ENCODE measurements at regions not wholly inside any gene's neighbourhood (a gene's known extent, or its start where the extent isn't known, plus 50 kb on each side); places are given as distances from the start of the nearest gene placed in this dataset.

DNA sequence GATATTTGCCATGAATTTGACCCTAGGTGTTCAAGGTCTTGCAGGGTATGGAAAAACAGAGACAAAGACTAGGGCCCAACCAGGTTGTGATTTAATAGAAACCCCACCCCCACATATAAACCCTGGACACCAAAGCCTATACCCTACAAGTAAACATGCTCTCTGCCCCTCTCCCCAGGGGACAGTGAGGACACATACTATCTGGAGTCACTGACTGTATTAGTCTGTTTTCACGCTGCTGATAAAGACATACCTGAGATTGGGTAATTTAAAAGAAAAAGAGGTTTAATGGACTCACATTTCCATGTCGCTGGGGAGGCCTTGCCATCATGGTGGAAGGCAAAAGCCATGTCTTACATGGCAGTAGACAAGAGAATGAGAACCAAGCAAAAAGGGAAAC, 88.3 kb downstream of the RAP2A start:
- no peak for FAIRE-seq
- no peaks in the 10 kb centered on the region for H4K20me1 ChIP-seq (ENCODE audit: insufficient read depth, low read length)
- H3K27ac Mint-ChIP-seq (ENCODE audit: unreplicated experiment): no peak overlapping the region

DNA sequence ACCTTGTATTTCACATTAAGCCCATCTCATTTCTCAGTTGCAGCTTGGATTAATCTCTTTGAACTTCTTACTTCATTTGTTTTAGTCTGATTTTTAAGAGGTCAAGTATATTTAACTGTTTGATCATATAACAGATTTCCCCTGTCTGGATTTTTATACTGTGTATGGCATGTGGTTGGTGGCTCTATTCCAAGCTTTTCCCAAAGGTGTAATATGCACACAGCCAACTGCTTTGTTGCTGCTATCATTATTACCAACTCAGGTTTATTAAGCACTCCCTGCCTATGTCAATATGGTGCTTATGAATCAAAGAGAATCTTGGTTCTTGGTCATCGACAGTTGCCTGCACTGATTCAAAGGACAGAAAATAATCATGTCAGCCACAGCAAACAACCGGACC, 92.6 kb downstream of the RAP2A start:
- Histone ChIP-seq H3K36me3 (ENCODE audit: insufficient read depth, low read length) (no peaks in the 10 kb centered on the region), H3K4me2 (ENCODE audit: low read length) (no peak overlapping the region), H3K9ac (ENCODE audit: low read length) (no peak overlapping the region), H3K79me2 (ENCODE audit: insufficient read depth, low read length) (no peaks in the 10 kb centered on the region), H3K4me1 (ENCODE audit: insufficient read depth, low read length) (no peaks in the 10 kb centered on the region), H3K9me3 (ENCODE audit: insufficient read depth, low read depth, low read length) (no peaks in the 10 kb centered on the region), H2AFZ (ENCODE audit: low read depth, low read length) (no peak overlapping the region), H4K20me1 (ENCODE audit: insufficient read depth, low read length) (no peaks in the 10 kb centered on the region), H3K27me3 (ENCODE audit: insufficient read depth, low read length) (no peaks in the 10 kb centered on the region), H3K4me3 (ENCODE audit: insufficient read depth, low read depth, low read length) (no peak overlapping the region), H3K27ac (ENCODE audit: low read depth, low read length) (no peak overlapping the region)
- DNase-seq (ENCODE audit: low read depth) (no peak), FAIRE-seq (no peak)
- no peak for TF ChIP-seq EZH2 (IDR thresholded peaks at IDR 0.05; ENCODE audit: insufficient read depth, low read length)
- TF ChIP-seq, protein P1, sequence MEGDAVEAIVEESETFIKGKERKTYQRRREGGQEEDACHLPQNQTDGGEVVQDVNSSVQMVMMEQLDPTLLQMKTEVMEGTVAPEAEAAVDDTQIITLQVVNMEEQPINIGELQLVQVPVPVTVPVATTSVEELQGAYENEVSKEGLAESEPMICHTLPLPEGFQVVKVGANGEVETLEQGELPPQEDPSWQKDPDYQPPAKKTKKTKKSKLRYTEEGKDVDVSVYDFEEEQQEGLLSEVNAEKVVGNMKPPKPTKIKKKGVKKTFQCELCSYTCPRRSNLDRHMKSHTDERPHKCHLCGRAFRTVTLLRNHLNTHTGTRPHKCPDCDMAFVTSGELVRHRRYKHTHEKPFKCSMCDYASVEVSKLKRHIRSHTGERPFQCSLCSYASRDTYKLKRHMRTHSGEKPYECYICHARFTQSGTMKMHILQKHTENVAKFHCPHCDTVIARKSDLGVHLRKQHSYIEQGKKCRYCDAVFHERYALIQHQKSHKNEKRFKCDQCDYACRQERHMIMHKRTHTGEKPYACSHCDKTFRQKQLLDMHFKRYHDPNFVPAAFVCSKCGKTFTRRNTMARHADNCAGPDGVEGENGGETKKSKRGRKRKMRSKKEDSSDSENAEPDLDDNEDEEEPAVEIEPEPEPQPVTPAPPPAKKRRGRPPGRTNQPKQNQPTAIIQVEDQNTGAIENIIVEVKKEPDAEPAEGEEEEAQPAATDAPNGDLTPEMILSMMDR (IDR thresholded peaks at IDR 0.05; ENCODE audit: insufficient read depth, low read depth, low read length): no peak
- Mint-ChIP-seq H3K4me1 (ENCODE audit: low read depth, unreplicated experiment) (no peaks in the 10 kb centered on the region), H3K9me3 (ENCODE audit: unreplicated experiment) (no peaks in the 10 kb centered on the region), H3K27me3 (ENCODE audit: low read depth, unreplicated experiment) (no peaks in the 10 kb centered on the region), H3K27ac (ENCODE audit: unreplicated experiment) (no peak overlapping the region), H3K36me3 (ENCODE audit: low read depth, unreplicated experiment) (no peaks in the 10 kb centered on the region), H3K4me3 (ENCODE audit: unreplicated experiment) (no peak overlapping the region)

More for the DNA sequence above, 88.3 kb downstream of the RAP2A start:
- Histone ChIP-seq H3K27me3 (ENCODE audit: insufficient read depth, low read length) (no peaks in the 10 kb centered on the region), H3K27ac (ENCODE audit: low read depth, low read length) (no peak overlapping the region), H2AFZ (ENCODE audit: low read depth, low read length) (no peak overlapping the region), H3K9me3 (ENCODE audit: insufficient read depth, low read depth, low read length) (no peaks in the 10 kb centered on the region), H3K4me2 (ENCODE audit: low read length) (no peak overlapping the region), H3K36me3 (ENCODE audit: insufficient read depth, low read length) (no peaks in the 10 kb centered on the region), H3K4me1 (ENCODE audit: insufficient read depth, low read length) (no peaks in the 10 kb centered on the region), H3K9ac (ENCODE audit: low read length) (no peak overlapping the region), H3K79me2 (ENCODE audit: insufficient read depth, low read length) (no peaks in the 10 kb centered on the region), H3K4me3 (ENCODE audit: insufficient read depth, low read depth, low read length) (no peak overlapping the region)
- no peak overlapping the region for H3K4me3 Mint-ChIP-seq (ENCODE audit: unreplicated experiment)
- H3K27me3 Mint-ChIP-seq (ENCODE audit: low read depth, unreplicated experiment): no peaks in the 10 kb centered on the region
- no peak for TF ChIP-seq EZH2 (IDR thresholded peaks at IDR 0.05; ENCODE audit: insufficient read depth, low read length)
- TF ChIP-seq, protein P1 (IDR thresholded peaks at IDR 0.05; ENCODE audit: insufficient read depth, low read depth, low read length): no peak
- no peak for DNase-seq (ENCODE audit: low read depth)
- H3K36me3 Mint-ChIP-seq (ENCODE audit: low read depth, unreplicated experiment): no peaks in the 10 kb centered on the region
- H3K9me3 Mint-ChIP-seq (ENCODE audit: unreplicated experiment): peaks cover 5% of the 10 kb centered on the region
- H3K4me1 Mint-ChIP-seq (ENCODE audit: low read depth, unreplicated experiment): no peaks in the 10 kb centered on the region

DNA sequence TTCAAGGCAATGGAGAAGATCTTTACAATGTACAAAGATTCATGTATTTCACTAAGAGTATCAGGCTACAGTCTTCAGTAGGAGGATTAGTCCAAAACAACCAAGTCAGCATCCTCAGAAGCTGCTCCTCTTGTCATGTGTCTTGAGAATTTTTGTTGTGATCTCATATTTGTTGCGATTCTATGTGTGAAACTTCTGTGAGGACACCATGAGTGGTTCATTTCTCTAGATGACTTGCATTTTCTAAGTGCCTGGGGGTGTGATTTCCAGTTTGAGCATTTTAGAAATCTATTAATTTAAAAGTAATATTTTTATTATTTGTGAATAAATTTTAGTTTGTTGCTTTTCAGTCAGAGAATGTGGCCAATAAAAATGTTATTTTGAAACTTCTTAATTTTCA, 94.5 kb downstream of the RAP2A start:
- H3K9me3 Mint-ChIP-seq (ENCODE audit: unreplicated experiment): no peaks in the 10 kb centered on the region
- H3K9me3 ChIP-seq (ENCODE audit: insufficient read depth, low read depth, low read length): no peaks in the 10 kb centered on the region
- H3K4me3 ChIP-seq (ENCODE audit: insufficient read depth, low read depth, low read length): no peak overlapping the region
- H3K27ac ChIP-seq (ENCODE audit: low read depth, low read length): no peak overlapping the region
- FAIRE-seq (no peak), DNase-seq (ENCODE audit: low read depth) (no peak)
- no peaks in the 10 kb centered on the region for H3K36me3 ChIP-seq (ENCODE audit: insufficient read depth, low read length)
- H3K9ac ChIP-seq (ENCODE audit: low read length): no peak overlapping the region
- no peaks in the 10 kb centered on the region for H3K27me3 ChIP-seq (ENCODE audit: insufficient read depth, low read length)
- H2AFZ ChIP-seq (ENCODE audit: low read depth, low read length): no peak overlapping the region
- H3K4me1 Mint-ChIP-seq (ENCODE audit: low read depth, unreplicated experiment): no peaks in the 10 kb centered on the region
- no peaks in the 10 kb centered on the region for H3K79me2 ChIP-seq (ENCODE audit: insufficient read depth, low read length)
- H4K20me1 ChIP-seq (ENCODE audit: insufficient read depth, low read length): no peaks in the 10 kb centered on the region
- TF ChIP-seq, protein P1 (IDR thresholded peaks at IDR 0.05; ENCODE audit: insufficient read depth, low read depth, low read length): no peak
- no peak for TF ChIP-seq EZH2 (IDR thresholded peaks at IDR 0.05; ENCODE audit: insufficient read depth, low read length)
- no peak overlapping the region for H3K4me3 Mint-ChIP-seq (ENCODE audit: unreplicated experiment)
- H3K27me3 Mint-ChIP-seq (ENCODE audit: low read depth, unreplicated experiment): no peaks in the 10 kb centered on the region
- H3K36me3 Mint-ChIP-seq (ENCODE audit: low read depth, unreplicated experiment): no peaks in the 10 kb centered on the region
- H3K4me1 ChIP-seq (ENCODE audit: insufficient read depth, low read length): no peaks in the 10 kb centered on the region
- no peak overlapping the region for H3K27ac Mint-ChIP-seq (ENCODE audit: unreplicated experiment)
- H3K4me2 ChIP-seq (ENCODE audit: low read length): no peak overlapping the region
